ENCODE measurements at regions not wholly inside any gene's neighbourhood (a gene's known extent, or its start where the extent isn't known, plus 50 kb on each side); places are given as distances from the start of the nearest gene placed in this dataset.

GRCh38 chr20:17138237-17138636 is 88.6 kb upstream of the PCSK2 start:
- no peak overlapping the region for H3K27ac ChIP-seq (ENCODE audit: insufficient read length, low read depth, low read length)
- no peaks in the 10 kb centered on the region for H3K4me1 Mint-ChIP-seq
- H2BK5ac ChIP-seq (ENCODE audit: insufficient read length, low read length) = no peak overlapping the region
- no peak overlapping the region for H4K8ac ChIP-seq (replicated peaks; ENCODE audit: insufficient read length, low read depth, low read length)
- no peak for DNase-seq
- H3K27me3 Mint-ChIP-seq (ENCODE audit: low read depth) = no peaks in the 10 kb centered on the region; the same call in 1 of the 2 replicates
- no peak overlapping the region for H4K5ac ChIP-seq (ENCODE audit: insufficient read length, low read depth, low read length)
- no peak overlapping the region for H2AFZ ChIP-seq (ENCODE audit: low read length)
- no peak overlapping the region for H3K56ac ChIP-seq (ENCODE audit: insufficient read length, low read depth, low read length)
- H3K14ac ChIP-seq (ENCODE audit: insufficient read depth, low read length) = no peak overlapping the region
- H3K23ac ChIP-seq (ENCODE audit: insufficient read length, low read depth, low read length) = no peak overlapping the region
- H3K9me3 ChIP-seq (ENCODE audit: control insufficient read depth, low read depth, low read length) = no peaks in the 10 kb centered on the region
- no peak overlapping the region for H3T11ph ChIP-seq (ENCODE audit: low read length)
- no peak overlapping the region for H3K4ac ChIP-seq (ENCODE audit: low read depth, low read length)
- TF ChIP-seq, protein P1, sequence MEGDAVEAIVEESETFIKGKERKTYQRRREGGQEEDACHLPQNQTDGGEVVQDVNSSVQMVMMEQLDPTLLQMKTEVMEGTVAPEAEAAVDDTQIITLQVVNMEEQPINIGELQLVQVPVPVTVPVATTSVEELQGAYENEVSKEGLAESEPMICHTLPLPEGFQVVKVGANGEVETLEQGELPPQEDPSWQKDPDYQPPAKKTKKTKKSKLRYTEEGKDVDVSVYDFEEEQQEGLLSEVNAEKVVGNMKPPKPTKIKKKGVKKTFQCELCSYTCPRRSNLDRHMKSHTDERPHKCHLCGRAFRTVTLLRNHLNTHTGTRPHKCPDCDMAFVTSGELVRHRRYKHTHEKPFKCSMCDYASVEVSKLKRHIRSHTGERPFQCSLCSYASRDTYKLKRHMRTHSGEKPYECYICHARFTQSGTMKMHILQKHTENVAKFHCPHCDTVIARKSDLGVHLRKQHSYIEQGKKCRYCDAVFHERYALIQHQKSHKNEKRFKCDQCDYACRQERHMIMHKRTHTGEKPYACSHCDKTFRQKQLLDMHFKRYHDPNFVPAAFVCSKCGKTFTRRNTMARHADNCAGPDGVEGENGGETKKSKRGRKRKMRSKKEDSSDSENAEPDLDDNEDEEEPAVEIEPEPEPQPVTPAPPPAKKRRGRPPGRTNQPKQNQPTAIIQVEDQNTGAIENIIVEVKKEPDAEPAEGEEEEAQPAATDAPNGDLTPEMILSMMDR (conservative IDR thresholded peaks at IDR 0.05) = no peak
- no peaks in the 10 kb centered on the region for H3K36me3 Mint-ChIP-seq (ENCODE audit: insufficient read depth in 1 of 3, low read depth in 3 of 3)
- no peaks in the 10 kb centered on the region for H4K20me1 ChIP-seq (ENCODE audit: control insufficient read depth, insufficient read depth, insufficient read length)
- no peak overlapping the region for H3K9ac ChIP-seq (ENCODE audit: extremely low read depth, insufficient read length, low read length)
- no peaks in the 10 kb centered on the region for H3K4me1 ChIP-seq (ENCODE audit: insufficient read depth, low read length)
- WGBS (ENCODE audit: extremely low coverage, insufficient read length, low lambda C conversion rate) = no CpG with 5 or more reads among the region's 5 CpGs
- H3K4me2 ChIP-seq (ENCODE audit: insufficient read depth, insufficient read length, low read length) = no peak overlapping the region
- H2AK5ac ChIP-seq (ENCODE audit: insufficient read length, low read length) = no peak overlapping the region
- no peak overlapping the region for H2BK20ac ChIP-seq (ENCODE audit: low read depth, low read length, poor library complexity, severe bottlenecking)
- no peaks in the 10 kb centered on the region for H3K23me2 ChIP-seq (ENCODE audit: insufficient read length, low read depth, low read length, poor library complexity, severe bottlenecking)
- no peaks in the 10 kb centered on the region for H3K79me2 ChIP-seq (ENCODE audit: insufficient read depth, low read length)
- peaks cover 3 to 5% of the 10 kb centered on the region in 2 experiments; a peak in 1 of 5 replicates for H3K9me3 Mint-ChIP-seq
- no peak overlapping the region for H2BK120ac ChIP-seq (ENCODE audit: low read depth, low read length, poor library complexity, severe bottlenecking)
- no peak overlapping the region for H3K4me3 Mint-ChIP-seq
- H3K18ac ChIP-seq (ENCODE audit: insufficient read length, low read depth, low read length) = no peak overlapping the region
- no peak overlapping the region for H2BK12ac ChIP-seq (ENCODE audit: insufficient read length, low read depth, low read length)
- no peak overlapping the region for H2BK15ac ChIP-seq (ENCODE audit: low read depth, low read length)
- no peaks in the 10 kb centered on the region for H3K79me1 ChIP-seq (ENCODE audit: insufficient read depth, low read depth, low read length, poor library complexity, severe bottlenecking)
- H4K91ac ChIP-seq (ENCODE audit: insufficient read length, low read depth, low read length) = no peak overlapping the region
- H3K27me3 ChIP-seq (ENCODE audit: insufficient read depth, low read length) = no peaks in the 10 kb centered on the region
- no peak overlapping the region for H3K27ac Mint-ChIP-seq

All from H9 (cell line).